WERI-Rb-1 (cell line): ENCODE measurements at regions not wholly inside any gene's neighbourhood (a gene's known extent, or its start where the extent isn't known, plus 50 kb on each side); places are given as distances from the start of the nearest gene placed in this dataset.

Source experiments
- DNase-seq: peaks from one replicate; pipeline ENCODE4 v3.0.0-alpha.2; 2020
- H3K27ac ChIP-seq: fragments of 250-450 bp; sonication (Bioruptor Pico); 2 replicates; pipeline ENCODE4 v1.5.1; 2020; ENCODE audit warnings: mild to moderate bottlenecking, moderate library complexity
- H3K27me3 ChIP-seq: fragments of 250-450 bp; sonication (Bioruptor Pico); 2 replicates; pipeline ENCODE4 v1.5.1; 2021; ENCODE audit warnings: mild to moderate bottlenecking, low read depth, moderate library complexity; ENCODE audit not compliant: insufficient read depth, severe bottlenecking
- H3K36me3 ChIP-seq: fragments of 250-450 bp; sonication (Bioruptor Pico); 2 replicates; pipeline ENCODE4 v1.5.1; 2020; ENCODE audit warnings: mild to moderate bottlenecking, moderate library complexity
- H3K4me3 ChIP-seq: 2 replicates; pipeline ENCODE4 v1.5.1; 2011; ENCODE audit warnings: low read depth, mild to moderate bottlenecking, control low read depth, low read length
- H3K9me3 ChIP-seq: fragments of 250-450 bp; sonication (Bioruptor Pico); 2 replicates; pipeline ENCODE4 v1.5.1; 2021; ENCODE audit warnings: mild to moderate bottlenecking, moderate library complexity; ENCODE audit not compliant: severe bottlenecking
- CTCF ChIP-seq: IDR thresholded peaks from 2 replicates; pipeline ENCODE4 v1.5.1; 2011; ENCODE audit warnings: low read depth, mild to moderate bottlenecking, control low read depth, inconsistent platforms, low read length

- no peak for DNase-seq
- no peaks in the 10 kb centered on the region for H3K27me3 ChIP-seq
- H3K36me3 ChIP-seq = no peaks in the 10 kb centered on the region
- H3K4me3 ChIP-seq = no peak overlapping the region
- no peak for TF ChIP-seq CTCF
- H3K27ac ChIP-seq = no peak overlapping the region
- H3K9me3 ChIP-seq = peaks cover 5% of the 10 kb centered on the region
Measured at GRCh38 chr4:184934961-184935360, 83.3 kb upstream of the HELT start.

- no peaks in the 10 kb centered on the region for H3K27me3 ChIP-seq
- no peak overlapping the region for H3K27ac ChIP-seq
- peaks cover 5% of the 10 kb centered on the region for H3K9me3 ChIP-seq
- DNase-seq = no peak
- H3K36me3 ChIP-seq = no peaks in the 10 kb centered on the region
- no peak overlapping the region for H3K4me3 ChIP-seq
- TF ChIP-seq CTCF = no peak
Measured at GRCh38 chr4:184936071-184936470, 82.2 kb upstream of the HELT start.

GRCh38 chr4:184937030-184937710 lies 81.1 kb upstream of the HELT start:
- no peak overlapping the region for H3K27ac ChIP-seq

GRCh38 chr4:184937745-184938144 lies 80.5 kb upstream of the HELT start:
- H3K36me3 ChIP-seq = no peaks in the 10 kb centered on the region
- H3K27ac ChIP-seq = no peak overlapping the region
- DNase-seq = peak; percentile 63
- H3K4me3 ChIP-seq = no peak overlapping the region
- no peak for TF ChIP-seq CTCF
- no peaks in the 10 kb centered on the region for H3K27me3 ChIP-seq
- H3K9me3 ChIP-seq = peaks cover 6% of the 10 kb centered on the region

More at GRCh38 chr4:184937030-184937710, 81.1 kb upstream of the HELT start:
- Histone ChIP-seq H3K36me3 (no peaks in the 10 kb centered on the region), H3K27me3 (no peaks in the 10 kb centered on the region), H3K4me3 (no peak overlapping the region), H3K9me3 (peaks cover 5% of the 10 kb centered on the region)
- no peak for TF ChIP-seq CTCF
- DNase-seq = no peak

GRCh38 chr4:184938871-184939270 lies 79.4 kb upstream of the HELT start:
- H3K27me3 ChIP-seq = no peaks in the 10 kb centered on the region
- no peak for DNase-seq
- H3K27ac ChIP-seq = no peak overlapping the region
- no peak overlapping the region for H3K4me3 ChIP-seq
- peaks cover 13% of the 10 kb centered on the region for H3K9me3 ChIP-seq
- TF ChIP-seq CTCF = no peak
- H3K36me3 ChIP-seq = no peaks in the 10 kb centered on the region

- no peaks in the 10 kb centered on the region for H3K36me3 ChIP-seq
Measured at GRCh38 chr4:184939978-184940377, 78.3 kb upstream of the HELT start.

More at GRCh38 chr4:184939978-184940377, 78.3 kb upstream of the HELT start:
- peak overlapping the region; percentile 33 for H3K4me3 ChIP-seq
- no peaks in the 10 kb centered on the region for H3K27me3 ChIP-seq
- no peak for TF ChIP-seq CTCF
- DNase-seq = no peak
- peaks cover 15% of the 10 kb centered on the region for H3K9me3 ChIP-seq
- H3K27ac ChIP-seq = peak overlapping the region; percentile 87
